Stomach (tissue), 8 donors: ENCODE measurements at regions not wholly inside any gene's neighbourhood (a gene's known extent, or its start where the extent isn't known, plus 50 kb on each side); places are given as distances from the start of the nearest gene placed in this dataset.

Experiments
- DNase-seq, 2 donors: peaks; one replicate each; pipeline versions ENCODE4 v3.0.0 to v3.0.0-alpha.2; 2013 to 2019
- H3K27ac ChIP-seq, 5 donors: fragments of 200-600 bp in 4 of 5; sonication (generic) in 4 of 5; one replicate each; pipeline ENCODE4 v1.5.1; 2013 to 2019; ENCODE audit warnings: mild to moderate bottlenecking in 1 of 5, moderate library complexity in 1 of 5
- H3K27me3 ChIP-seq, 3 donors: fragments of 200-600 bp; sonication (generic); one replicate each; pipeline ENCODE4 v1.5.1; 2017 to 2019; ENCODE audit warnings: mixed run types in 1 of 3
- H3K36me3 ChIP-seq, 4 donors: fragments of 200-600 bp; sonication (generic); 1 replicate in 3 of 4; 2 replicates in 1 of 4; pipeline ENCODE4 v1.5.1; 2016 to 2019
- H3K4me1 ChIP-seq, 4 donors: fragments of 200-600 bp; sonication (generic); one replicate each; pipeline ENCODE4 v1.5.1; 2016 to 2019
- H3K4me3 ChIP-seq, 4 donors: fragments of 200-600 bp; sonication (generic) in 3 of 4; one replicate each; pipeline ENCODE4 v1.5.1; 2016 to 2019; ENCODE audit warnings: mild to moderate bottlenecking in 1 of 4
- H3K9me3 ChIP-seq, 4 donors: fragments of 200-600 bp; sonication (generic); one replicate each; pipeline ENCODE4 v1.5.1; 2016 to 2019
- CTCF ChIP-seq, 7 experiments: fragments of 450-650 bp in 4 of 7; fragments of 200-600 bp in 3 of 7; sonication (generic) in 3 of 7; IDR thresholded peaks; one replicate each; pipeline ENCODE4 v1.5.1; 2016 to 2019; ENCODE audit warnings: antibody characterized with exemption in 7 of 7, control low read depth in 2 of 7, mild to moderate bottlenecking in 1 of 7
- EP300 ChIP-seq: sonication (generic); formaldehyde crosslinking; IDR thresholded peaks from one replicate; pipeline ENCODE4 v1.6.1; 2017; ENCODE audit warnings: antibody characterized with exemption
- POLR2A ChIP-seq, 4 donors: fragments of 450-650 bp; IDR thresholded peaks; one replicate each; pipeline ENCODE4 v1.6.1; 2016; ENCODE audit warnings: antibody characterized with exemption in 4 of 4, control low read depth in 2 of 4, mild to moderate bottlenecking in 1 of 4, moderate library complexity in 1 of 4
- POLR2AphosphoS5 ChIP-seq, 3 donors: sonication (generic); formaldehyde crosslinking; IDR thresholded peaks; one replicate each; pipeline ENCODE4 v1.6.1; 2016; ENCODE audit warnings: antibody characterized with exemption in 3 of 3
- WGBS, 5 donors: extraction: QIAGEN DNeasy Blood & Tissue Kit in 3 of 5; methylation state at CpG; one replicate each; pipeline versions ENCODE4 v1.1.5 to v1.1.7; 2013 to 2018; 5-methylcytosine and 5-hydroxymethylcytosine counted together
- intact Hi-C: fragments of 100-400 bp; cut with DNase I; formaldehyde crosslinking; loops from one replicate; pipeline ENCODE4 v1.15.1; 2023; ENCODE audit warnings: low total_unique reads
- donor health status: healthy with polysubstance abuse.
- donor health status: Bipolar disorder and iron deficiency.
- donor health status: healthy.

GRCh38 chr2:118351796-118352195 lies 263.5 kb downstream of the INSIG2 start:
- DNase-seq, result no peak
- Histone ChIP-seq H3K4me1 (no peaks in the 10 kb centered on the region), H3K27me3 (no peaks in the 10 kb centered on the region), H3K4me3 (no peak overlapping the region), H3K27ac (no peak overlapping the region), H3K9me3 (peaks cover 0 to 9% (median 2%) of the 10 kb centered on the region in 4 donors), H3K36me3 (no peaks in the 10 kb centered on the region)
- WGBS, 5 donors, result 50 to 67% (median 57%) methylated on average over 2 of the region's 2 CpGs
- intact Hi-C loops, result no loop called here
- TF ChIP-seq CTCF (IDR thresholded peaks at IDR 0.05) (no peak), POLR2A (IDR thresholded peaks at IDR 0.05) (no peak), POLR2AphosphoS5 (IDR thresholded peaks at IDR 0.05) (no peak), EP300 (no peak)

GRCh38 chr2:118350621-118351020 lies 262.4 kb downstream of the INSIG2 start:
- WGBS, 5 donors, result 50 to 79% (median 62%) methylated on average over 1 of the region's 1 CpG
- intact Hi-C loops, result no loop called here

GRCh38 chr2:118349365-118349764 lies 261.1 kb downstream of the INSIG2 start:
- WGBS, 5 donors, result 63 to 86% (median 77%) methylated on average over 2 of the region's 2 CpGs
- intact Hi-C loops, result no loop called here
- Histone ChIP-seq H3K27ac (no peak overlapping the region), H3K4me1 (no peaks in the 10 kb centered on the region), H3K4me3 (no peak overlapping the region), H3K36me3 (no peaks in the 10 kb centered on the region), H3K9me3 (no peaks in the 10 kb centered on the region), H3K27me3 (peaks cover 0 to 5% (median 0%) of the 10 kb centered on the region in 3 donors)
- TF ChIP-seq CTCF (IDR thresholded peaks at IDR 0.05) (no peak), POLR2AphosphoS5 (IDR thresholded peaks at IDR 0.05) (no peak), EP300 (no peak), POLR2A (IDR thresholded peaks at IDR 0.05) (no peak)
- no peak for DNase-seq

More at GRCh38 chr2:118350621-118351020, 262.4 kb downstream of the INSIG2 start:
- Histone ChIP-seq H3K27me3 (no peaks in the 10 kb centered on the region), H3K4me1 (no peaks in the 10 kb centered on the region), H3K27ac (no peak overlapping the region), H3K36me3 (no peaks in the 10 kb centered on the region), H3K4me3 (no peak overlapping the region), H3K9me3 (peaks cover 0 to 4% (median 0%) of the 10 kb centered on the region in 4 donors)
- TF ChIP-seq POLR2AphosphoS5 (IDR thresholded peaks at IDR 0.05), result no peak
- no peak for TF ChIP-seq EP300
- TF ChIP-seq POLR2A (IDR thresholded peaks at IDR 0.05), result no peak
- TF ChIP-seq CTCF (IDR thresholded peaks at IDR 0.05), result no peak
- DNase-seq, result no peak

- 51 to 66% (median 62%) methylated on average over 4 of the region's 4 CpGs for WGBS, 5 donors
- no peak overlapping the region for H3K4me3 ChIP-seq
- intact Hi-C loops, result no loop called here
Measured at GRCh38 chr2:118348380-118349034, 260.2 kb downstream of the INSIG2 start.

More at GRCh38 chr2:118348380-118349034, 260.2 kb downstream of the INSIG2 start:
- no peaks in the 10 kb centered on the region for H3K4me1 ChIP-seq
- no peak for DNase-seq
- no peaks in the 10 kb centered on the region for H3K9me3 ChIP-seq
- TF ChIP-seq CTCF (IDR thresholded peaks at IDR 0.05), result no peak
- TF ChIP-seq EP300, result no peak
- no peak for TF ChIP-seq POLR2A (IDR thresholded peaks at IDR 0.05)
- no peak for TF ChIP-seq POLR2AphosphoS5 (IDR thresholded peaks at IDR 0.05)
- H3K36me3 ChIP-seq, result no peaks in the 10 kb centered on the region
- H3K27ac ChIP-seq, result no peak overlapping the region
- peaks cover 0 to 5% (median 0%) of the 10 kb centered on the region in 3 donors for H3K27me3 ChIP-seq
